Kidney (tissue), 13 donors: ENCODE measurements at regions not wholly inside any gene's neighbourhood (a gene's known extent, or its start where the extent isn't known, plus 50 kb on each side); places are given as distances from the start of the nearest gene placed in this dataset.

Experiments used
- DNase-seq, 5 donors: peaks; one replicate each; pipeline ENCODE4 v3.0.0-alpha.2; 2013 to 2020
- FAIRE-seq: peaks from 2 replicates; lab custom pipeline; 2012; peaks lifted over from hg19 to GRCh38; lab: Jason Lieb, UNC
- H3K27ac ChIP-seq, 2 donors: one replicate each; pipeline ENCODE4 v1.7.0; 2013; ENCODE audit warnings: low read depth in 2 of 2, low read length in 2 of 2, inconsistent platforms in 1 of 2
- H3K27me3 ChIP-seq: one replicate; pipeline ENCODE4 v1.7.1; 2013; ENCODE audit warnings: low read length, inconsistent platforms; ENCODE audit not compliant: control insufficient read depth, insufficient read depth
- H3K36me3 ChIP-seq, 3 donors: one replicate each; pipeline versions ENCODE4 v1.7.0 to v1.7.1; 2013; ENCODE audit warnings: low read length in 3 of 3, control low read depth in 1 of 3, inconsistent platforms in 1 of 3; ENCODE audit not compliant: insufficient read depth in 3 of 3, control insufficient read depth in 2 of 3
- H3K4me1 ChIP-seq, 3 donors: one replicate each; pipeline versions ENCODE4 v1.7.0 to v1.7.1; 2013; ENCODE audit warnings: low read length in 3 of 3, inconsistent platforms in 1 of 3, low read depth in 1 of 3; ENCODE audit not compliant: control insufficient read depth in 2 of 3, insufficient read depth in 2 of 3
- H3K4me3 ChIP-seq, 3 donors: one replicate each; pipeline versions ENCODE4 v1.7.0 to v1.8.1; 2013; ENCODE audit warnings: low read length in 3 of 3, control low read depth in 1 of 3, inconsistent platforms in 1 of 3
- H3K9ac ChIP-seq, 3 donors: one replicate each; pipeline versions ENCODE4 v1.7.0 to v1.7.1; 2013; ENCODE audit warnings: low read length in 3 of 3, control low read depth in 1 of 3, inconsistent platforms in 1 of 3
- H3K9me3 ChIP-seq, 3 donors: one replicate each; pipeline versions ENCODE4 v1.7.0 to v1.7.1; 2013; ENCODE audit warnings: low read length in 3 of 3, control low read depth in 1 of 3, inconsistent platforms in 1 of 3; ENCODE audit not compliant: control insufficient read depth in 2 of 3, insufficient read depth in 1 of 3
- intact Hi-C: fragments of 100-400 bp; cut with DNase I; formaldehyde crosslinking; loops from one replicate; pipeline ENCODE4 v1.11.1; 2022
- TF ChIP-seq, protein P1 (sequence below): IDR thresholded peaks from 3 replicates; pipeline ENCODE4 v1.5.1; 2012; ENCODE audit warnings: mild to moderate bottlenecking, moderate library complexity, borderline replicate concordance; ENCODE audit not compliant: insufficient read depth; ENCODE audit errors: extremely low read depth
- donor health status: control.
- donor health status: control.
- donor health status: control.
- donor health status: control.
- donor health status: control.
- donor health status: DM: yes; HTN: yes; CAD: no.
- donor health status: Normal renal cell carcinoma (clear cell type).

DNA sequence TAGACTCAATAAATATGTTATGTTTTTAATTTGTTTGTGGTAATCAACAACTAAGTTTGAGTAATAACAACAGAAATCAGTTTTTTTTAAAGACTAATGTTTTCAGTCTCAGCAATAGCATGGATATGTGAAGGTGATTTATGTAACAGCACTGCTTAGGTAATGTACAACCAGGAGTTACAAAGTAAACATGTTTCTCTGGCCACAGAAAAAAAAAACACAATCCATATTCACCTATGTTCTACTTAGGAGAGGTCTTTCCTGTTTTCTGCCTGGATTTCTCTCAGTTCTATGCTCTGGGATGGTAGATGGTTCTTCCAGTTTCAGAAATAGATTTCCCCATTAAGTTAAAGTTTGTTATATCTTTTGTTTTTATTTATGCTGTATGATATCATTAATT is 579.4 kb downstream of the SI start:
- TF ChIP-seq, protein P1, sequence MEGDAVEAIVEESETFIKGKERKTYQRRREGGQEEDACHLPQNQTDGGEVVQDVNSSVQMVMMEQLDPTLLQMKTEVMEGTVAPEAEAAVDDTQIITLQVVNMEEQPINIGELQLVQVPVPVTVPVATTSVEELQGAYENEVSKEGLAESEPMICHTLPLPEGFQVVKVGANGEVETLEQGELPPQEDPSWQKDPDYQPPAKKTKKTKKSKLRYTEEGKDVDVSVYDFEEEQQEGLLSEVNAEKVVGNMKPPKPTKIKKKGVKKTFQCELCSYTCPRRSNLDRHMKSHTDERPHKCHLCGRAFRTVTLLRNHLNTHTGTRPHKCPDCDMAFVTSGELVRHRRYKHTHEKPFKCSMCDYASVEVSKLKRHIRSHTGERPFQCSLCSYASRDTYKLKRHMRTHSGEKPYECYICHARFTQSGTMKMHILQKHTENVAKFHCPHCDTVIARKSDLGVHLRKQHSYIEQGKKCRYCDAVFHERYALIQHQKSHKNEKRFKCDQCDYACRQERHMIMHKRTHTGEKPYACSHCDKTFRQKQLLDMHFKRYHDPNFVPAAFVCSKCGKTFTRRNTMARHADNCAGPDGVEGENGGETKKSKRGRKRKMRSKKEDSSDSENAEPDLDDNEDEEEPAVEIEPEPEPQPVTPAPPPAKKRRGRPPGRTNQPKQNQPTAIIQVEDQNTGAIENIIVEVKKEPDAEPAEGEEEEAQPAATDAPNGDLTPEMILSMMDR = no peak
- H3K9me3 ChIP-seq = no peaks in the 10 kb centered on the region
- DNase-seq (peak in 2 of 5 donors; percentile 6 to 13), FAIRE-seq (no peak)
- H3K27ac ChIP-seq = no peak overlapping the region
- intact Hi-C loops = no loop called here
- no peak overlapping the region for H3K9ac ChIP-seq
- H3K4me3 ChIP-seq = no peak overlapping the region
- H3K4me1 ChIP-seq = no peaks in the 10 kb centered on the region
- no peaks in the 10 kb centered on the region for H3K27me3 ChIP-seq
- H3K36me3 ChIP-seq = no peaks in the 10 kb centered on the region

DNA sequence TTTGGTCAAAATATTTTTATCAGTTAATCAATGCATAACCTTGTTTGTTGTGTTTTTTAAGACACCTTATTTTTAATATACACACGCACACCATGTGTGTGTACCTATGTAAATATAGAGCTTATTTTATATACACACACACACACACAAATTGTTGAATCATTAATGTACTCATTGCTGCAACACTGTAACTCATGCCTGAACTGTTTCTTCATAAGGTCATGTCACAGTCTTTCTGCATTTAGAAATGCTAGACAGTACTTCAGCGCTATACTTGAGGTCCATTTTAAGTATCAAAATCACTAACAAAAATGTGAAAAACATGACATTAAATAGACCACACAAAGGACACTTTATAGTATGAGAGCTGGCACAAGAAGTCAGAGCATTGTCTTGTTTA is 589.4 kb downstream of the SI start:
- Histone ChIP-seq H3K9ac (no peak overlapping the region), H3K9me3 (no peaks in the 10 kb centered on the region), H3K27ac (no peak overlapping the region), H3K36me3 (no peaks in the 10 kb centered on the region), H3K4me3 (no peak overlapping the region), H3K27me3 (no peaks in the 10 kb centered on the region), H3K4me1 (no peaks in the 10 kb centered on the region)
- DNase-seq = no peak
- FAIRE-seq = no peak
- intact Hi-C loops = no loop called here
- TF ChIP-seq, protein P1 = no peak

DNA sequence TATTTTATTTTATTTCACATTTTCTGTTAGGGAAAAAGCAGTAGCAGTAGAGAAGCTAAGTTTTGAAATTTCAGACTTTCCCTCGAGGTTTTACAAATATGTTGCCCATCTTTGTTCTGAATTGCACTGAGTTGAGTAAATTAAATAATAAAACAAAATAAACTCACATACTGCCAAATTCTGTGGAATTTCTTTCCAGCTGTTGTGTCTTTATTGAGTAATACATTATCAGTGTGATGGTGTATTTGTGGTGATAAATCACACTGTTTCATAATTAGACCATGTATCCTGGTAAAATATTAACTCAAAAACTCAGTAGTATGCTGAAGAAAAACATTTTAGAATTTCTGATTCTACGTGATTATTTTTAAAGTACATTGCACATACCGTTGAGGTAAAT is 592.1 kb downstream of the SI start:
- no peak for DNase-seq

DNA sequence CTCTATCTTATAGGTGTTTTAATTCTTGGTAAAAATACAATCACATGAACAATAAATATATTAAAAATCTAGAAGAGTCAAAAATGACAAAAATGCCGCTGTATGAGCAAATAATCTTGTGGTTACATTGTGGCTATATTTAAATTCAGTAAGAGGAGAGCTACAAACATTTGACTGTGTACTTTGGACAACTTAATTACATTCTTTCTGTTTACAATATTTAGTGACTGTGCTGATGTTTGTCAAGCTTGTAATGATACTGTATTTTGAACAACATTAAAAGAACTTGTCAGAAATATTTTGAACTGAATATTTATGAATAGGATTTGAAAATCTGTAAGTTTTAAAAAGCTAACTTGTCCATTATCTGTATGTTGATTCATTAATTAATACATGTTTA is 598.3 kb downstream of the SI start:
- no peak overlapping the region for H3K4me3 ChIP-seq
- no peaks in the 10 kb centered on the region for H3K9me3 ChIP-seq
- intact Hi-C loops = no loop called here
- H3K27ac ChIP-seq = no peak overlapping the region
- DNase-seq (no peak), FAIRE-seq (peak; percentile 25)
- H3K36me3 ChIP-seq = no peaks in the 10 kb centered on the region
- TF ChIP-seq, protein P1 = no peak
- no peaks in the 10 kb centered on the region for H3K27me3 ChIP-seq
- H3K4me1 ChIP-seq = no peaks in the 10 kb centered on the region
- no peak overlapping the region for H3K9ac ChIP-seq

More for the DNA sequence above, 592.1 kb downstream of the SI start:
- Histone ChIP-seq H3K9me3 (no peaks in the 10 kb centered on the region), H3K27me3 (no peaks in the 10 kb centered on the region), H3K4me1 (no peaks in the 10 kb centered on the region), H3K4me3 (no peak overlapping the region), H3K27ac (no peak overlapping the region), H3K9ac (no peak overlapping the region), H3K36me3 (no peaks in the 10 kb centered on the region)
- FAIRE-seq = no peak
- intact Hi-C loops = no loop called here
- TF ChIP-seq, protein P1 = no peak
